ENCODE measurements at regions not wholly inside any gene's neighbourhood (a gene's known extent, or its start where the extent isn't known, plus 50 kb on each side); places are given as distances from the start of the nearest gene placed in this dataset.
A peak's percentile ranks its signal among the peaks of the same experiment; 100 is the strongest.

DNA sequence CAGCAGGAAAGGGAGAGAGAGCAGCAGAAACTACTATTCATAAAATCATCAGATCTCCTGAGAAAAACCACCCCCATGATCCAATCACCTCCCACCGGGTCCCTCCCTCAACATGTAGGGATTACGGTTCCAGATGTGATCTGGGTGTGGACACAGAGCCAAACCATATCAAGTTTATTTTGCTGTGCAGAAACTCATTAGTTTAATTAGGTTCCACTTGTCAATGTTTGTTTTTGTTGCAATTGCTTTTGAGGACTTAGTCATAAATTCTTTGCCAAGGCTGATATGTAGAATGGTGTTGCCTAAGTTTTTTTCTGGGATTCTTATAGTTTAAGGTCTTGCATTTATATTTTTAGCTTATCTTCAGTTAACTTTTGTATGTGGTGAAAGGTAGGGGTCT lies 422.0 kb upstream of the HS3ST5 start:
- Histone ChIP-seq H3K79me2 (ENCODE audit: control insufficient read depth, insufficient read depth, low read length) (no peaks in the 10 kb centered on the region), H3K56ac (ENCODE audit: low read length) (no peak overlapping the region), H3K36me3 (ENCODE audit: control insufficient read depth, insufficient read depth, low read length) (no peaks in the 10 kb centered on the region), H3K4ac (ENCODE audit: low read depth, low read length) (no peak overlapping the region), H3K23ac (ENCODE audit: low read length) (no peak overlapping the region), H2BK120ac (ENCODE audit: low read depth, low read length) (no peak overlapping the region), H2BK5ac (ENCODE audit: low read length) (no peak overlapping the region), H3K27me3 (ENCODE audit: insufficient read depth, low read length, poor library complexity) (no peaks in the 10 kb centered on the region), H2BK15ac (replicated peaks; ENCODE audit: low read depth) (no peak overlapping the region), H4K5ac (ENCODE audit: low read length) (no peak overlapping the region), H2AK5ac (ENCODE audit: low read length) (no peak overlapping the region), H4K8ac (ENCODE audit: low read depth, low read length) (no peak overlapping the region), H3K27ac (ENCODE audit: low read depth, low read length) (no peak overlapping the region), H3K9ac (ENCODE audit: low read length) (no peak overlapping the region), H3K18ac (ENCODE audit: low read length) (no peak overlapping the region), H3K4me3 (ENCODE audit: low read length) (no peak overlapping the region), H3K4me1 (ENCODE audit: control insufficient read depth, low read depth, low read length) (no peaks in the 10 kb centered on the region), H3K79me1 (ENCODE audit: low read length) (no peaks in the 10 kb centered on the region), H3K4me2 (ENCODE audit: low read length) (no peak overlapping the region)
- no CpG with 5 or more reads among the region's 2 CpGs for WGBS (ENCODE audit: extremely low coverage, insufficient coverage, low lambda C conversion rate)
- DNase-seq: no peak

DNA sequence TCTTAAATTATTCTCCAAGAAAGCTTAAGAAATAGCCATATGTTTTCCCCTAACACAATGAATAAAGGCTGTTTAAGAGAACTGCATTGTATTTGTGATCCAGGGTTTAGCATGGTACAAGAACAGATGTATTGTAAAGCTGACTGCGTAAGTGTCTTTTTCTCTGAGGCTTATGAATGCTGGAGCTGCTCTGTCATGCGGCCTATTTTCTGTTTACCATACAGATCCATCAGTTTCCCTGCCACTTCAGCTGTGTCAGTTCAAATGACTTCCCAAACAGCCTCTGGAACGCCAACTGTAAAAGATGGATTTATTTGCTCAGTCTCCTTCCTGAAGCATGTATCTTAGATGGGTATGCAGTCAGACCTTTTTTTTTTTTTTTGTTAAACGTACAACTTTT lies 419.3 kb upstream of the HS3ST5 start:
- DNase-seq: no peak
- no peaks in the 10 kb centered on the region for H3K4me1 ChIP-seq (ENCODE audit: control insufficient read depth, low read depth, low read length)
- no peak overlapping the region for H2AK5ac ChIP-seq (ENCODE audit: low read length)
- no peak overlapping the region for H3K9ac ChIP-seq (ENCODE audit: low read length)
- no peaks in the 10 kb centered on the region for H3K79me1 ChIP-seq (ENCODE audit: low read length)
- H3K56ac ChIP-seq (ENCODE audit: low read length): no peak overlapping the region
- H3K4me3 ChIP-seq (ENCODE audit: low read length): no peak overlapping the region
- no peak overlapping the region for H3K23ac ChIP-seq (ENCODE audit: low read length)
- H4K5ac ChIP-seq (ENCODE audit: low read length): no peak overlapping the region
- no peak overlapping the region for H2BK5ac ChIP-seq (ENCODE audit: low read length)
- H4K8ac ChIP-seq (ENCODE audit: low read depth, low read length): no peak overlapping the region
- no peak overlapping the region for H3K4me2 ChIP-seq (ENCODE audit: low read length)
- no peaks in the 10 kb centered on the region for H3K36me3 ChIP-seq (ENCODE audit: control insufficient read depth, insufficient read depth, low read length)
- no peak overlapping the region for H2BK120ac ChIP-seq (ENCODE audit: low read depth, low read length)
- H3K27ac ChIP-seq (ENCODE audit: low read depth, low read length): no peak overlapping the region
- no peaks in the 10 kb centered on the region for H3K27me3 ChIP-seq (ENCODE audit: insufficient read depth, low read length, poor library complexity)
- H2BK15ac ChIP-seq (replicated peaks; ENCODE audit: low read depth): no peak overlapping the region
- WGBS (ENCODE audit: extremely low coverage, insufficient coverage, low lambda C conversion rate): no CpG with 5 or more reads among the region's 4 CpGs
- no peaks in the 10 kb centered on the region for H3K79me2 ChIP-seq (ENCODE audit: control insufficient read depth, insufficient read depth, low read length)
- H3K18ac ChIP-seq (ENCODE audit: low read length): no peak overlapping the region
- no peak overlapping the region for H3K4ac ChIP-seq (ENCODE audit: low read depth, low read length)

- Histone ChIP-seq H3K9ac (ENCODE audit: low read length) (no peak overlapping the region), H3K27ac (ENCODE audit: low read depth, low read length) (no peak overlapping the region), H3K23ac (ENCODE audit: low read length) (no peak overlapping the region), H3K36me3 (ENCODE audit: control insufficient read depth, insufficient read depth, low read length) (no peaks in the 10 kb centered on the region), H3K4me3 (ENCODE audit: low read length) (no peak overlapping the region), H3K4ac (ENCODE audit: low read depth, low read length) (no peak overlapping the region), H2BK5ac (ENCODE audit: low read length) (no peak overlapping the region), H3K18ac (ENCODE audit: low read length) (no peak overlapping the region), H3K4me1 (ENCODE audit: control insufficient read depth, low read depth, low read length) (no peaks in the 10 kb centered on the region), H3K79me2 (ENCODE audit: control insufficient read depth, insufficient read depth, low read length) (no peaks in the 10 kb centered on the region), H2AK5ac (ENCODE audit: low read length) (no peak overlapping the region), H3K79me1 (ENCODE audit: low read length) (no peaks in the 10 kb centered on the region), H3K27me3 (ENCODE audit: insufficient read depth, low read length, poor library complexity) (no peaks in the 10 kb centered on the region), H3K4me2 (ENCODE audit: low read length) (no peak overlapping the region), H3K56ac (ENCODE audit: low read length) (no peak overlapping the region), H2BK15ac (replicated peaks; ENCODE audit: low read depth) (no peak overlapping the region), H2BK120ac (ENCODE audit: low read depth, low read length) (no peak overlapping the region), H4K8ac (ENCODE audit: low read depth, low read length) (no peak overlapping the region), H4K5ac (ENCODE audit: low read length) (no peak overlapping the region)
- DNase-seq: peak; percentile 22
- WGBS (ENCODE audit: extremely low coverage, insufficient coverage, low lambda C conversion rate): no CpG with 5 or more reads among the region's 6 CpGs
These were observed 405.3 kb upstream of the HS3ST5 start for GRCh38 chr6:114747995-114748625.

DNA sequence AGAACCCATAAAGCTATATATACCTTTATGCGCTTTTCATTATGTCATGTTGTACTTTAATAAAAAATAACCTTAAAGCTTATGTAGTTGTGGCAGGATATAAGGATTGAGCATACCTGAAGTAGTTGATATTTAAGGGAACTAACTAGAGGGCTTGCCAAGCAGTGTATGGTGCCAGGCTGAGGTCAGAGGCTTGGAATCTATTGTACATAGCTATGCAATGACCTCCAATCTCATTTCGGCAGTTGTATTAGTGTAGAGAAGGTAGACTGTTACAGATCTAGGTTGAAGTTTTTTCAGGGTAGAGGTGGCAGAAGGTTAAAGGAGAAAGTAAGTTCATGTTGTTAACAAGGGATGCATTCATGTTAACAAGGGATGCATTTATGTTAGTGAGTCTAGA lies 397.7 kb upstream of the HS3ST5 start:
- H2AK5ac ChIP-seq (ENCODE audit: low read length): no peak overlapping the region
- no peak overlapping the region for H3K56ac ChIP-seq (ENCODE audit: low read length)
- no peak overlapping the region for H3K23ac ChIP-seq (ENCODE audit: low read length)
- DNase-seq: peak; percentile 42
- no peak overlapping the region for H3K4me3 ChIP-seq (ENCODE audit: low read length)
- H2BK5ac ChIP-seq (ENCODE audit: low read length): no peak overlapping the region
- no peaks in the 10 kb centered on the region for H3K4me1 ChIP-seq (ENCODE audit: control insufficient read depth, low read depth, low read length)
- no CpG with 5 or more reads among the region's 2 CpGs for WGBS (ENCODE audit: extremely low coverage, insufficient coverage, low lambda C conversion rate)
- no peak overlapping the region for H2BK120ac ChIP-seq (ENCODE audit: low read depth, low read length)
- no peak overlapping the region for H3K4me2 ChIP-seq (ENCODE audit: low read length)
- no peak overlapping the region for H3K9ac ChIP-seq (ENCODE audit: low read length)
- no peak overlapping the region for H4K8ac ChIP-seq (ENCODE audit: low read depth, low read length)
- H3K79me2 ChIP-seq (ENCODE audit: control insufficient read depth, insufficient read depth, low read length): no peaks in the 10 kb centered on the region
- no peak overlapping the region for H2BK15ac ChIP-seq (replicated peaks; ENCODE audit: low read depth)
- H3K18ac ChIP-seq (ENCODE audit: low read length): no peak overlapping the region
- H3K36me3 ChIP-seq (ENCODE audit: control insufficient read depth, insufficient read depth, low read length): no peaks in the 10 kb centered on the region
- H4K5ac ChIP-seq (ENCODE audit: low read length): no peak overlapping the region
- no peak overlapping the region for H3K27ac ChIP-seq (ENCODE audit: low read depth, low read length)
- H3K4ac ChIP-seq (ENCODE audit: low read depth, low read length): no peak overlapping the region
- no peaks in the 10 kb centered on the region for H3K79me1 ChIP-seq (ENCODE audit: low read length)
- H3K27me3 ChIP-seq (ENCODE audit: insufficient read depth, low read length, poor library complexity): no peaks in the 10 kb centered on the region

DNA sequence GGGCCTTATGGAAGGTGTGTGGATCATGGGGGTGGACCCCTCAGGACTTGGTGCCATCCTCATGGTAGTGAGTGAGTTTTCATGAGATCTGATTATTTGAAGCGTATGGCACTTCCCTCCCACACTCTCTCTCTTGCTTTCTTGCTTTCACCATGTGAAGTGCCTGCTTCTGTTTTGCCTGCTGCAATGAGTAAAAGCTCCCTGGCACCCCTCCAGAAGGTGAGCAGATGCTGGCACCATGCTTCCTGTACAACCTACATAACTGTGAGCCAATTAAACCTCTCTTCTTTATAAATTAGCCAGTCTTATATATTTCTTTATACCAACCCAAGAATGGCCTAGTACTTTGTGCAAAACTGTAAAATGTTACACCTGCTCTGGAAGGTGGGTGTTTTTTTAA lies 396.8 kb upstream of the HS3ST5 start:
- H3K9ac ChIP-seq (ENCODE audit: low read length): no peak overlapping the region
- WGBS (ENCODE audit: extremely low coverage, insufficient coverage, low lambda C conversion rate): no CpG with 5 or more reads among the region's 1 CpG
- no peaks in the 10 kb centered on the region for H3K36me3 ChIP-seq (ENCODE audit: control insufficient read depth, insufficient read depth, low read length)
- DNase-seq: no peak
- H2BK5ac ChIP-seq (ENCODE audit: low read length): no peak overlapping the region
- no peak overlapping the region for H3K18ac ChIP-seq (ENCODE audit: low read length)
- H3K79me1 ChIP-seq (ENCODE audit: low read length): no peaks in the 10 kb centered on the region
- no peak overlapping the region for H3K4me3 ChIP-seq (ENCODE audit: low read length)
- H3K4me1 ChIP-seq (ENCODE audit: control insufficient read depth, low read depth, low read length): no peaks in the 10 kb centered on the region
- no peak overlapping the region for H4K5ac ChIP-seq (ENCODE audit: low read length)
- no peak overlapping the region for H3K4me2 ChIP-seq (ENCODE audit: low read length)
- H3K4ac ChIP-seq (ENCODE audit: low read depth, low read length): no peak overlapping the region
- H3K27ac ChIP-seq (ENCODE audit: low read depth, low read length): no peak overlapping the region
- no peak overlapping the region for H2BK120ac ChIP-seq (ENCODE audit: low read depth, low read length)
- no peak overlapping the region for H2AK5ac ChIP-seq (ENCODE audit: low read length)
- no peak overlapping the region for H3K23ac ChIP-seq (ENCODE audit: low read length)
- no peaks in the 10 kb centered on the region for H3K27me3 ChIP-seq (ENCODE audit: insufficient read depth, low read length, poor library complexity)
- no peak overlapping the region for H4K8ac ChIP-seq (ENCODE audit: low read depth, low read length)
- H2BK15ac ChIP-seq (replicated peaks; ENCODE audit: low read depth): no peak overlapping the region
- no peaks in the 10 kb centered on the region for H3K79me2 ChIP-seq (ENCODE audit: control insufficient read depth, insufficient read depth, low read length)
- no peak overlapping the region for H3K56ac ChIP-seq (ENCODE audit: low read length)

GRCh38 chr6:114735025-114735735 lies 392.4 kb upstream of the HS3ST5 start:
- Histone ChIP-seq H2BK15ac (replicated peaks; ENCODE audit: low read depth) (no peak overlapping the region), H4K8ac (ENCODE audit: low read depth, low read length) (peak overlapping the region; percentile 39), H3K4me2 (ENCODE audit: low read length) (no peak overlapping the region), H2BK5ac (ENCODE audit: low read length) (no peak overlapping the region), H3K27ac (ENCODE audit: low read depth, low read length) (no peak overlapping the region), H3K23ac (ENCODE audit: low read length) (no peak overlapping the region), H3K79me1 (ENCODE audit: low read length) (no peaks in the 10 kb centered on the region), H3K4me1 (ENCODE audit: control insufficient read depth, low read depth, low read length) (no peaks in the 10 kb centered on the region), H3K36me3 (ENCODE audit: control insufficient read depth, insufficient read depth, low read length) (no peaks in the 10 kb centered on the region), H3K27me3 (ENCODE audit: insufficient read depth, low read length, poor library complexity) (no peaks in the 10 kb centered on the region), H2AK5ac (ENCODE audit: low read length) (no peak overlapping the region), H3K18ac (ENCODE audit: low read length) (no peak overlapping the region), H4K5ac (ENCODE audit: low read length) (no peak overlapping the region), H3K56ac (ENCODE audit: low read length) (no peak overlapping the region), H3K9ac (ENCODE audit: low read length) (no peak overlapping the region), H2BK120ac (ENCODE audit: low read depth, low read length) (no peak overlapping the region), H3K4me3 (ENCODE audit: low read length) (no peak overlapping the region), H3K79me2 (ENCODE audit: control insufficient read depth, insufficient read depth, low read length) (no peaks in the 10 kb centered on the region), H3K4ac (ENCODE audit: low read depth, low read length) (no peak overlapping the region)
- DNase-seq: peak; percentile 10
- no CpG with 5 or more reads among the region's 5 CpGs for WGBS (ENCODE audit: extremely low coverage, insufficient coverage, low lambda C conversion rate)

All from mesendoderm (in vitro differentiated cells).